ENCODE measurements at regions not wholly inside any gene's neighbourhood (a gene's known extent, or its start where the extent isn't known, plus 50 kb on each side); places are given as distances from the start of the nearest gene placed in this dataset.

GRCh38 chr14:87309557-87309956, 683.4 kb downstream of the GALC start:
- Histone ChIP-seq H3K9me3 (ENCODE audit: control insufficient read depth in 1 of 2, low read length in 2 of 2) (no peaks in the 10 kb centered on the region), H3K27ac (ENCODE audit: low read length) (no peak overlapping the region), H3K27me3 (ENCODE audit: low read depth, low read length) (no peaks in the 10 kb centered on the region), H3K36me3 (ENCODE audit: control insufficient read depth in 1 of 2, insufficient read depth in 2 of 2, low read length in 2 of 2) (no peaks in the 10 kb centered on the region), H3K4me3 (ENCODE audit: low read depth in 1 of 2, low read length in 2 of 2) (no peak overlapping the region), H3K4me1 (ENCODE audit: control insufficient read depth in 1 of 2, insufficient read depth in 2 of 2, low read length in 2 of 2) (no peaks in the 10 kb centered on the region)

- H3K4me1 ChIP-seq (ENCODE audit: control insufficient read depth in 1 of 2, insufficient read depth in 2 of 2, low read length in 2 of 2) = no peaks in the 10 kb centered on the region
- H3K27ac ChIP-seq (ENCODE audit: low read length) = no peak overlapping the region
- no peaks in the 10 kb centered on the region for H3K36me3 ChIP-seq (ENCODE audit: control insufficient read depth in 1 of 2, insufficient read depth in 2 of 2, low read length in 2 of 2)
- no peak overlapping the region for H3K4me3 ChIP-seq (ENCODE audit: low read depth in 1 of 2, low read length in 2 of 2)
- H3K27me3 ChIP-seq (ENCODE audit: low read depth, low read length) = no peaks in the 10 kb centered on the region
- no peaks in the 10 kb centered on the region for H3K9me3 ChIP-seq (ENCODE audit: control insufficient read depth in 1 of 2, low read length in 2 of 2)
These were observed 686.4 kb downstream of the GALC start for GRCh38 chr14:87306409-87307168.

DNA sequence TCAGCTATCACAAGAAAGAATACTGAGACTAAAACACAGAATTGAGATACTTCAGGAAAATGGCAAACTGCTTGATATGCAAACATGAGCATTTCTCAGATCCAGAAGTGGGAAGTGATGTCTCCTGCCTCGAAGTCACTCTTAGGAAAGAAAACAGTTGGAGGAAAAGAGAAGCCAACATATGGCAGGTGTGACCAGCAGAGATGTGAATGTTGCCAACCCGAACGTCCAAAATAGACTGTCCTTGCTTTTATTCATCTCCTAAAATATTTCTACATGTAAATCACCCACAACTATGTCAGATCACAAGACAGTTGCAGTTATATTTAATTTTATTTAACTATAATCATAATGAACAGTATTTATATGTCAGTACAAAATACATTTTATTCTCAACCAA, 687.6 kb downstream of the GALC start:
- Histone ChIP-seq H3K4me3 (ENCODE audit: low read depth in 1 of 2, low read length in 2 of 2) (no peak overlapping the region), H3K36me3 (ENCODE audit: control insufficient read depth in 1 of 2, insufficient read depth in 2 of 2, low read length in 2 of 2) (no peaks in the 10 kb centered on the region), H3K9me3 (ENCODE audit: control insufficient read depth in 1 of 2, low read length in 2 of 2) (no peaks in the 10 kb centered on the region), H3K4me1 (ENCODE audit: control insufficient read depth in 1 of 2, insufficient read depth in 2 of 2, low read length in 2 of 2) (no peaks in the 10 kb centered on the region), H3K27me3 (ENCODE audit: low read depth, low read length) (no peaks in the 10 kb centered on the region), H3K27ac (ENCODE audit: low read length) (no peak overlapping the region)

GRCh38 chr14:87304404-87304803, 688.6 kb downstream of the GALC start:
- Histone ChIP-seq H3K4me3 (ENCODE audit: low read depth in 1 of 2, low read length in 2 of 2) (no peak overlapping the region), H3K9me3 (ENCODE audit: control insufficient read depth in 1 of 2, low read length in 2 of 2) (no peaks in the 10 kb centered on the region), H3K27ac (ENCODE audit: low read length) (no peak overlapping the region), H3K36me3 (ENCODE audit: control insufficient read depth in 1 of 2, insufficient read depth in 2 of 2, low read length in 2 of 2) (no peaks in the 10 kb centered on the region), H3K4me1 (ENCODE audit: control insufficient read depth in 1 of 2, insufficient read depth in 2 of 2, low read length in 2 of 2) (no peaks in the 10 kb centered on the region), H3K27me3 (ENCODE audit: low read depth, low read length) (no peaks in the 10 kb centered on the region)

- H3K4me3 ChIP-seq (ENCODE audit: low read depth in 1 of 2, low read length in 2 of 2) = no peak overlapping the region
- no peaks in the 10 kb centered on the region for H3K27me3 ChIP-seq (ENCODE audit: low read depth, low read length)
- H3K27ac ChIP-seq (ENCODE audit: low read length) = no peak overlapping the region
- no peaks in the 10 kb centered on the region for H3K36me3 ChIP-seq (ENCODE audit: control insufficient read depth in 1 of 2, insufficient read depth in 2 of 2, low read length in 2 of 2)
- H3K9me3 ChIP-seq (ENCODE audit: control insufficient read depth in 1 of 2, low read length in 2 of 2) = no peaks in the 10 kb centered on the region
- H3K4me1 ChIP-seq (ENCODE audit: control insufficient read depth in 1 of 2, insufficient read depth in 2 of 2, low read length in 2 of 2) = no peaks in the 10 kb centered on the region
These were observed 706.2 kb downstream of the GALC start for GRCh38 chr14:87286826-87287225.

DNA sequence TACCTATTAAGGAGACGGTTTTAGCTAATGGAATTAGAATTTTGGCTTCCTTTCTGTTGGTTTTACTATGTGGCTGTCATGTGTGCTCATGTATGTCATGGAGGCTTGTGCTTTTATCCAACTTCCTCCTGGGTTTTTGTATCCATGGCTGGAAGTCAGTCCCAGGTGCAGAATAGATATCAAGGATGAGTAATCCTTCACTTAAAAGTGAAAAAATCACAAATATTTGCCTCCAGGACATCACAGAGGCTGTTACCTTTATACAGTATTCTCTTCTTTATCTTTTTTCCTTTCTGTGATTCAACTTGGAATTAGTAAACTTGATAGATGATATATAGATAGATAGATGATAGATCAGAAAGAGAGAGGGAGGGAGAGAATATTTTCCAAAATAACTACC, 706.8 kb downstream of the GALC start:
- Histone ChIP-seq H3K27me3 (ENCODE audit: low read depth, low read length) (no peaks in the 10 kb centered on the region), H3K4me3 (ENCODE audit: low read depth in 1 of 2, low read length in 2 of 2) (no peak overlapping the region), H3K36me3 (ENCODE audit: control insufficient read depth in 1 of 2, insufficient read depth in 2 of 2, low read length in 2 of 2) (no peaks in the 10 kb centered on the region), H3K4me1 (ENCODE audit: control insufficient read depth in 1 of 2, insufficient read depth in 2 of 2, low read length in 2 of 2) (no peaks in the 10 kb centered on the region), H3K9me3 (ENCODE audit: control insufficient read depth in 1 of 2, low read length in 2 of 2) (no peaks in the 10 kb centered on the region), H3K27ac (ENCODE audit: low read length) (no peak overlapping the region)

GRCh38 chr14:87285506-87285905, 707.5 kb downstream of the GALC start:
- H3K4me3 ChIP-seq (ENCODE audit: low read depth in 1 of 2, low read length in 2 of 2) = no peak overlapping the region
- H3K27me3 ChIP-seq (ENCODE audit: low read depth, low read length) = no peaks in the 10 kb centered on the region
- no peaks in the 10 kb centered on the region for H3K36me3 ChIP-seq (ENCODE audit: control insufficient read depth in 1 of 2, insufficient read depth in 2 of 2, low read length in 2 of 2)
- no peaks in the 10 kb centered on the region for H3K4me1 ChIP-seq (ENCODE audit: control insufficient read depth in 1 of 2, insufficient read depth in 2 of 2, low read length in 2 of 2)
- no peaks in the 10 kb centered on the region for H3K9me3 ChIP-seq (ENCODE audit: control insufficient read depth in 1 of 2, low read length in 2 of 2)
- H3K27ac ChIP-seq (ENCODE audit: low read length) = no peak overlapping the region

GRCh38 chr14:87283547-87283946, 709.4 kb downstream of the GALC start:
- H3K27me3 ChIP-seq (ENCODE audit: low read depth, low read length) = no peaks in the 10 kb centered on the region
- H3K27ac ChIP-seq (ENCODE audit: low read length) = no peak overlapping the region
- H3K9me3 ChIP-seq (ENCODE audit: control insufficient read depth in 1 of 2, low read length in 2 of 2) = no peaks in the 10 kb centered on the region
- no peaks in the 10 kb centered on the region for H3K36me3 ChIP-seq (ENCODE audit: control insufficient read depth in 1 of 2, insufficient read depth in 2 of 2, low read length in 2 of 2)
- no peaks in the 10 kb centered on the region for H3K4me1 ChIP-seq (ENCODE audit: control insufficient read depth in 1 of 2, insufficient read depth in 2 of 2, low read length in 2 of 2)
- H3K4me3 ChIP-seq (ENCODE audit: low read depth in 1 of 2, low read length in 2 of 2) = no peak overlapping the region

DNA sequence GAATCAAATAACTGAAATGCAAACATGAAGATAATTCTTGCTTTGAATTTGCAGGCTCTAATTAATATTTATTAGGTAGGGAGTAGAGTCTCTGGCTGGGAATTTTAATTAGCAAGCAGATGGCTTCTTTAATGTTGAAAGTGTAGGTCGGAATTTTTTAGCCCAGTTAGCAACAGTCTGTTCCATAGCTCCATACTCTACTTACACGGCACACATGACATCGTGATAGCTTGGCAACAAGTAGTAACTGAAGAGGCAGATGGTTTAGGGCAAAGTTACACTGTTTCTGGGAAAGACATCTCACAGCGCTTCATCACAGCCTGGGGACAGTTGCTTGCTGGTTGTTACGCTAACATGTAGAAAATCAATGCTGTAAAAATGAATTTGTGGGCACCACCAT, 710.7 kb downstream of the GALC start:
- no peaks in the 10 kb centered on the region for H3K27me3 ChIP-seq (ENCODE audit: low read depth, low read length)
- H3K4me3 ChIP-seq (ENCODE audit: low read depth in 1 of 2, low read length in 2 of 2) = no peak overlapping the region
- no peak overlapping the region for H3K27ac ChIP-seq (ENCODE audit: low read length)
- H3K4me1 ChIP-seq (ENCODE audit: control insufficient read depth in 1 of 2, insufficient read depth in 2 of 2, low read length in 2 of 2) = no peaks in the 10 kb centered on the region
- H3K36me3 ChIP-seq (ENCODE audit: control insufficient read depth in 1 of 2, insufficient read depth in 2 of 2, low read length in 2 of 2) = no peaks in the 10 kb centered on the region
- no peaks in the 10 kb centered on the region for H3K9me3 ChIP-seq (ENCODE audit: control insufficient read depth in 1 of 2, low read length in 2 of 2)

DNA sequence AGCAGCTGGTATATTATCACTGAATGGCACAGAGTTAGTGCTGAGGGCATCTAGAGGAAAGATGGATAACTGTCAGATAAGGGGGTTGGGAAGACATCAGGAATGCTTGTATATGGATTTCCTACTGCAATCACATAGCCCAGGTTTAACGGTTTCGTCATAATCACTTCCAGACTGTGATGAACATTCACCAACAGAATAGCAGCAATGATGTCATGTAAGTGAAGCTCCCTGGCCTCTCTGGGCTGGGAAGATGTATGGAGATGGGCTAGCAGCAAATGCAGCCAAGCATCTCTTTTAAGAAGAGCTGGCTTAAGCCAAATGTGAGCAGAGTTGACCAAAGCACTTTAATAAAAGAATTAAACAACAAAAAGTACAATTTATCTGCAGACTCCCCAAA, 714.6 kb downstream of the GALC start:
- Histone ChIP-seq H3K27ac (ENCODE audit: low read length) (no peak overlapping the region), H3K4me3 (ENCODE audit: low read depth in 1 of 2, low read length in 2 of 2) (no peak overlapping the region), H3K27me3 (ENCODE audit: low read depth, low read length) (no peaks in the 10 kb centered on the region), H3K36me3 (ENCODE audit: control insufficient read depth in 1 of 2, insufficient read depth in 2 of 2, low read length in 2 of 2) (no peaks in the 10 kb centered on the region), H3K9me3 (ENCODE audit: control insufficient read depth in 1 of 2, low read length in 2 of 2) (no peaks in the 10 kb centered on the region), H3K4me1 (ENCODE audit: control insufficient read depth in 1 of 2, insufficient read depth in 2 of 2, low read length in 2 of 2) (no peaks in the 10 kb centered on the region)

- Histone ChIP-seq H3K4me1 (ENCODE audit: control insufficient read depth in 1 of 2, insufficient read depth in 2 of 2, low read length in 2 of 2) (no peaks in the 10 kb centered on the region), H3K27me3 (ENCODE audit: low read depth, low read length) (no peaks in the 10 kb centered on the region), H3K36me3 (ENCODE audit: control insufficient read depth in 1 of 2, insufficient read depth in 2 of 2, low read length in 2 of 2) (no peaks in the 10 kb centered on the region), H3K9me3 (ENCODE audit: control insufficient read depth in 1 of 2, low read length in 2 of 2) (no peaks in the 10 kb centered on the region), H3K27ac (ENCODE audit: low read length) (no peak overlapping the region), H3K4me3 (ENCODE audit: low read depth in 1 of 2, low read length in 2 of 2) (no peak overlapping the region)
These were observed 721.7 kb downstream of the GALC start for GRCh38 chr14:87271331-87271730.

GRCh38 chr14:87268997-87269396, 724.0 kb downstream of the GALC start:
- Histone ChIP-seq H3K4me1 (ENCODE audit: control insufficient read depth in 1 of 2, insufficient read depth in 2 of 2, low read length in 2 of 2) (no peaks in the 10 kb centered on the region), H3K27me3 (ENCODE audit: low read depth, low read length) (no peaks in the 10 kb centered on the region), H3K4me3 (ENCODE audit: low read depth in 1 of 2, low read length in 2 of 2) (no peak overlapping the region), H3K9me3 (ENCODE audit: control insufficient read depth in 1 of 2, low read length in 2 of 2) (no peaks in the 10 kb centered on the region), H3K27ac (ENCODE audit: low read length) (no peak overlapping the region), H3K36me3 (ENCODE audit: control insufficient read depth in 1 of 2, insufficient read depth in 2 of 2, low read length in 2 of 2) (no peaks in the 10 kb centered on the region)

Data from muscle layer of duodenum (tissue), 2 donors.